ENCODE measurements at regions not wholly inside any gene's neighbourhood (a gene's known extent, or its start where the extent isn't known, plus 50 kb on each side); places are given as distances from the start of the nearest gene placed in this dataset.

DNA sequence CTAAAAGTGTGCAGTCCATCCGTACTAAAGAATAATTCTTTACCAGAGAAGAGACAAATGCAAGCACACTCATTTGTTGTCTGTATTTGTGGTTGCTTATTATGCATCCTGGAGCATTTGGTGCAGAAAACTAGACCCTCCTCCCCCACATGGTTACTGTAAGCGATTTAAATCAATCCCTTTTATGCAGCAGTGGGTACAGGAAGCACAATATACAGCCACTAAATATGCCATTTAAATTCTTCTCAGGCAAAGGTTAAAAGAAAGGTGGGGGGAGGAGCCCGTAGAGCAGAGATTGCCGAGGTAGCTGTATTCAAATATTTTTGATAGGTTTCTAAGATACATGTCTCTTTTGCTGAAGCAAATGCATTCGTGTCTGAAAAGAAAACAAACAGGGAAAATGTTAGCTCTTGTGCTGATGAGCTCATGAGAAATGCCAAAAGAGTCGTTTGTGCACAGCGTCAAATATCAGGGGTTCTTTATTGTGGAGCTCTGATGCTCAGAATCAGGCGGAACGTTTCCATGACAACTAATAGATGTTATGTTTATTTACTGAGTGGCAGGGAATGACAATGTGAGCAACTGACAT is 131.3 kb upstream of the NPVF start:
- Histone ChIP-seq H3K9ac (no peak overlapping the region), H2AFZ (no peak overlapping the region), H3K4me3 (ENCODE audit: low read depth, low read length) (no peak overlapping the region), H3K9me3 (ENCODE audit: control insufficient read depth, low read length) (no peaks in the 10 kb centered on the region), H3K27ac (no peak overlapping the region), H3K27me3 (ENCODE audit: control insufficient read depth, insufficient read depth, low read length) (no peaks in the 10 kb centered on the region), H3K79me2 (no peaks in the 10 kb centered on the region), H3K4me1 (no peaks in the 10 kb centered on the region), H3K4me2 (ENCODE audit: low read length) (peak overlapping the region; percentile 18), H3K36me3 (ENCODE audit: control insufficient read depth, insufficient read depth, low read length) (no peaks in the 10 kb centered on the region)
- TF ChIP-seq, protein P1, sequence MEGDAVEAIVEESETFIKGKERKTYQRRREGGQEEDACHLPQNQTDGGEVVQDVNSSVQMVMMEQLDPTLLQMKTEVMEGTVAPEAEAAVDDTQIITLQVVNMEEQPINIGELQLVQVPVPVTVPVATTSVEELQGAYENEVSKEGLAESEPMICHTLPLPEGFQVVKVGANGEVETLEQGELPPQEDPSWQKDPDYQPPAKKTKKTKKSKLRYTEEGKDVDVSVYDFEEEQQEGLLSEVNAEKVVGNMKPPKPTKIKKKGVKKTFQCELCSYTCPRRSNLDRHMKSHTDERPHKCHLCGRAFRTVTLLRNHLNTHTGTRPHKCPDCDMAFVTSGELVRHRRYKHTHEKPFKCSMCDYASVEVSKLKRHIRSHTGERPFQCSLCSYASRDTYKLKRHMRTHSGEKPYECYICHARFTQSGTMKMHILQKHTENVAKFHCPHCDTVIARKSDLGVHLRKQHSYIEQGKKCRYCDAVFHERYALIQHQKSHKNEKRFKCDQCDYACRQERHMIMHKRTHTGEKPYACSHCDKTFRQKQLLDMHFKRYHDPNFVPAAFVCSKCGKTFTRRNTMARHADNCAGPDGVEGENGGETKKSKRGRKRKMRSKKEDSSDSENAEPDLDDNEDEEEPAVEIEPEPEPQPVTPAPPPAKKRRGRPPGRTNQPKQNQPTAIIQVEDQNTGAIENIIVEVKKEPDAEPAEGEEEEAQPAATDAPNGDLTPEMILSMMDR (IDR thresholded peaks at IDR 0.05): no peak

- Histone ChIP-seq H3K4me2 (ENCODE audit: low read length) (no peak overlapping the region), H3K27ac (no peak overlapping the region), H3K9me3 (ENCODE audit: control insufficient read depth, low read length) (no peaks in the 10 kb centered on the region), H3K9ac (no peak overlapping the region), H3K79me2 (no peaks in the 10 kb centered on the region), H3K4me3 (ENCODE audit: low read depth, low read length) (no peak overlapping the region), H3K36me3 (ENCODE audit: control insufficient read depth, insufficient read depth, low read length) (no peaks in the 10 kb centered on the region), H3K27me3 (ENCODE audit: control insufficient read depth, insufficient read depth, low read length) (no peaks in the 10 kb centered on the region), H2AFZ (no peak overlapping the region), H3K4me1 (no peaks in the 10 kb centered on the region)
- TF ChIP-seq, protein P1 (IDR thresholded peaks at IDR 0.05): no peak
These were observed 132.2 kb upstream of the NPVF start for GRCh38 chr7:25360451-25360850.

DNA sequence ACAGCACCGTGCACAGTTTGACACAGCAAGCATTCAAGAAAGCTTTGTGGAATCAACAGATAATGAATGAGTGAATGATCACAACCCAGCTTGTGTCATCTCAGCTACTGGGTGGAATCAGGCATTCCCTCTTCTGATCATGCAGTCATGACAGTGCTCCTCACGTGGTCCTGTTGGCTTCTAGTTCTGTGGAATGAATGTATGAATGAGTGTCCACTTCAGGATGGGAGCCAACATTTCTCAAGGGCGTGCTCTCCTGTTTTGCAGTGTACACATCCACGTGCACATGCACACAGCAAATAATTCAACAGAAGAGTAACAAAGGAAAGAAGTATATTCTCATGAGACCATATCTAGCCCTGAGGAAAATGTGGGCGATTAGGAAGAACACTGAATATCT is 133.1 kb upstream of the NPVF start:
- Histone ChIP-seq H3K36me3 (ENCODE audit: control insufficient read depth, insufficient read depth, low read length) (no peaks in the 10 kb centered on the region), H3K27me3 (ENCODE audit: control insufficient read depth, insufficient read depth, low read length) (no peaks in the 10 kb centered on the region), H3K27ac (no peak overlapping the region), H2AFZ (no peak overlapping the region), H3K79me2 (no peaks in the 10 kb centered on the region), H3K9ac (no peak overlapping the region), H3K9me3 (ENCODE audit: control insufficient read depth, low read length) (no peaks in the 10 kb centered on the region), H3K4me3 (ENCODE audit: low read depth, low read length) (no peak overlapping the region), H3K4me2 (ENCODE audit: low read length) (no peak overlapping the region), H3K4me1 (no peaks in the 10 kb centered on the region)
- TF ChIP-seq, protein P1 (IDR thresholded peaks at IDR 0.05): no peak

DNA sequence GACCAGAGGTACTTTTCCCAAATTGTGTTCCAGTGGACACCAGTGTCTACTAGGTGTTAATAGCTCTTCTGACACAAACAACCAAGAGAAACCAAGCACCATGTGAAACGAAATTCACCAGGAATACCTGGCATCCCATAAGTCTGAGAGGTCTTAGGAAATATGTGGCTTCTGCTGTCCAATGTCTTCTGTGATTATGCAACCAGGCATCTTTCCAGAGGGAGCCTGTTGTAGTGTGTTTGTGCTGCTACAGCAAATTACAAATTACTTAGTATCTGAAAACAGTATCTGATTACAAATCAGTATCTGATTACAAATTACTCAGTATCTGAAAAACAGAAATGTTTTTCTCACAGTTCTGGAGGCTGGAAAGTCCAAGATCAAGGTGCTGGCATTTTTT is 133.6 kb upstream of the NPVF start:
- Histone ChIP-seq H3K4me2 (ENCODE audit: low read length) (no peak overlapping the region), H3K79me2 (no peaks in the 10 kb centered on the region), H3K27me3 (ENCODE audit: control insufficient read depth, insufficient read depth, low read length) (no peaks in the 10 kb centered on the region), H3K27ac (no peak overlapping the region), H3K9me3 (ENCODE audit: control insufficient read depth, low read length) (no peaks in the 10 kb centered on the region), H3K4me1 (no peaks in the 10 kb centered on the region), H3K36me3 (ENCODE audit: control insufficient read depth, insufficient read depth, low read length) (no peaks in the 10 kb centered on the region), H3K9ac (no peak overlapping the region), H2AFZ (no peak overlapping the region), H3K4me3 (ENCODE audit: low read depth, low read length) (no peak overlapping the region)
- TF ChIP-seq, protein P1 (IDR thresholded peaks at IDR 0.05): no peak

- Histone ChIP-seq H3K27me3 (ENCODE audit: control insufficient read depth, insufficient read depth, low read length) (no peaks in the 10 kb centered on the region), H3K4me2 (ENCODE audit: low read length) (no peak overlapping the region), H3K4me3 (ENCODE audit: low read depth, low read length) (no peak overlapping the region), H3K79me2 (no peaks in the 10 kb centered on the region), H3K9me3 (ENCODE audit: control insufficient read depth, low read length) (no peaks in the 10 kb centered on the region), H2AFZ (no peak overlapping the region), H3K27ac (no peak overlapping the region), H3K9ac (no peak overlapping the region), H3K36me3 (ENCODE audit: control insufficient read depth, insufficient read depth, low read length) (no peaks in the 10 kb centered on the region), H3K4me1 (no peaks in the 10 kb centered on the region)
- TF ChIP-seq, protein P1 (IDR thresholded peaks at IDR 0.05): no peak
These were observed 140.4 kb upstream of the NPVF start for GRCh38 chr7:25368599-25369201.
